ENCODE measurements at regions not wholly inside any gene's neighbourhood (a gene's known extent, or its start where the extent isn't known, plus 50 kb on each side); places are given as distances from the start of the nearest gene placed in this dataset.

GRCh38 chr5:35484241-35484640, 133.4 kb upstream of the SPEF2 start:
- TF ChIP-seq GATA3 (IDR thresholded peaks at IDR 0.05; ENCODE audit: low read depth, low read length): no peak
- no peak for TF ChIP-seq GATA2 (IDR thresholded peaks at IDR 0.05; ENCODE audit: low read depth, low read length)

All from SH-SY5Y (cell line).